Inflammatory macrophage treated with lipopolysaccharide for 1 hour (primary cell): ENCODE measurements at regions not wholly inside any gene's neighbourhood (a gene's known extent, or its start where the extent isn't known, plus 50 kb on each side); places are given as distances from the start of the nearest gene placed in this dataset.
"Not testable (repeated sequence)": the region's sequence is repeated elsewhere in the genome, so short reads cannot be mapped to it uniquely, and the experiment has no call there.

ENCODE experiments used
- DNase-seq, 2 donors: peaks; one replicate each; pipeline ENCODE4 v3.0.0-alpha.2; 2020 to 2022

DNA sequence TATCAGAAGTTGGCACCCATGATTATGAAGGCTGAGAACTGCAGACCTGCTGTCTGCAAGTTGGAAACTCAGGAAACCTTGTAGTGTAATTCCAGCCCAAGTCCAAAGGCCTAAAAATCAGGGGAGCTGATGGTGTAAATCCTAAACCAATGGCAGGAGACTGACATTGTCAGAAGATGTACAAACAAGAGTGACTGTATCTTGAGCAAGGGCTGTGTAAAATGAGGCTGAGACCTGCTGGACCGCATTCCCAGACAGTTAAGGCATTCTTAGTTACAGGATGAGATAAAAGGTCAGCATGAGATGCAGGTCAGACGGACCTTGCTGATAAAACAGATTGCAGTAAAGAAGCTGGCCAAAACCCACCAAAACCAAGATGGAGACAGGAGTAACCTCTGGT lies 147.7 kb downstream of the COG6 start:
- no peak for DNase-seq

DNA sequence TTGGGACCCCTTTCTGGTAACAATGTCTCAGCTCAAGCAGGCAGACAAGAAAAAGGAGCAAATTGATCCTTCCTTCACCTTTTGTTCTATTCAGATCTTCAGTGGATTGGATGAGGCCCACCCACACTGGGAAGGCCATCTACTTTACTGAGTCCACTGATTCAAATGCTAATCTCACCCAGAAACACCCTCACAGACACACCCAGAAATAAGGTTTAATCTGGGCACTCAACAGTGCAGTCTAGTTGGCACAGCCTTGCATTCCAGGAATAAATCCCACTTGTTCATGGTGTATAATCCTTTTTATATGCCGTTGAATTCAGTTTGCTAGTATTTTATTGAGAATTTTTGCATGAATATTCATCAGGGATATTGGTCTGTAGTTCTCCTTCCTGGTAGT lies 148.4 kb downstream of the COG6 start:
- DNase-seq = no peak

- DNase-seq = peak; percentile 22 to 29
Observed at GRCh38 chr13:39804332-39805210, 149.1 kb downstream of the COG6 start.

GRCh38 chr13:39809466-39809865 lies 154.0 kb downstream of the COG6 start:
- no peak for DNase-seq

DNA sequence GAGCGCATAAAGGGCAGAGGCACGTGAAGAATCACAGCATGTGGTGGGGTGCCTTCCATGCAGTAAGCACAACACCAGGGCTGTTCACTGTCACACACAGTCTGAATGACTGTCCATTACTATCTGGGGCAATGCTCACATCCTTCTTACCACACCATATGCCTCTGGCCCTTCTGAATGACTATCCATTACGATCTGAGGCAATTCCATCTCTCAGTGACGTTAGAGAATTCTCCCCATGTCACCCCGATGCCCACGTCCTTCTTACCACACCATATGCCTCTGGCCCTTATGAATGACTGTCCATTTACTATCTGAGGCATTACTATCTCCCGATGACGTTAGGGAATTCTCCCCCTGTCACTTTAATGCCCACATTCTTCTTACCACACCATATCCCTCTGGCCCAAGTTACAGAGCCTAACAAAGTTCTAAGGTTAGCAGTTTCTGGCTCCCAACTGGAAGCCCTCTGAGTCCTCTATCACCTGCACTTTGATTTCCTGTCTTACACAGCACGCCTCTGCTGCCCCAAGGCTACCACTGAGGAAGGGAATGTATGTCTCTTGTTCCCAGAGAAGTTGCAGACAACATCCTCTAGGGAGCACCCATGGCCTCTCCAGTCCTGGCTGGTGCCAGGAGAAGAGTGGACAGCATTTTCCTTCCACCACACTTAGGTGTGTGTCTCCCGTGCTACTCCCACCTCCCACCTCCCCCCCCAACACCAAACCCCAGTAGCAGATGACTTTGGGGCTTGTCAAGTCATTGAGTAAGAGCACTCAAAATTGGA lies 154.8 kb downstream of the COG6 start:
- no peak for DNase-seq

- peak; percentile 55 to 58 for DNase-seq
Observed at GRCh38 chr13:39811051-39811450, 155.6 kb downstream of the COG6 start.

DNA sequence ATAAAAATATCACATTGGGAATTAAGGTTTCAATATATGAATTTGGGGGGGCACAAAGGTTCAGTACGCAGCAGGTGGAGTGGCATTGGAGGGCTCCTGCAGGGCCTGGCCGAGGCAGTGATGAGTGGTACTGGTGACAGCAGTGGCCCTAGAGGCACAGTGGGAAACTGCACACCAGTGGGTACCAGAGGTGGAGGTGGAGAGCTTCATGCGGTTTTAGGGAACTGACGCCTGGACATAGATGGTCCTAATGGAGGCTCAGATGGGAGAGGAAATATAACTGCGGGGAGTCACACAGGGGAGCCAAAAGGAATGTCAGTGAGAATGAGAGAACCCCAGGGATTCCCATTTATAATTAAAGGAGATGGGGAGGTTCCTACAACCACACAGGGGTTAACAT lies 156.2 kb downstream of the COG6 start:
- no peak for DNase-seq

GRCh38 chr13:39815345-39816111 lies 160.1 kb downstream of the COG6 start:
- no peak for DNase-seq

GRCh38 chr13:39816936-39817335 lies 161.5 kb downstream of the COG6 start:
- no peak for DNase-seq

GRCh38 chr13:39818953-39819352 lies 163.5 kb downstream of the COG6 start:
- DNase-seq = no peak

DNA sequence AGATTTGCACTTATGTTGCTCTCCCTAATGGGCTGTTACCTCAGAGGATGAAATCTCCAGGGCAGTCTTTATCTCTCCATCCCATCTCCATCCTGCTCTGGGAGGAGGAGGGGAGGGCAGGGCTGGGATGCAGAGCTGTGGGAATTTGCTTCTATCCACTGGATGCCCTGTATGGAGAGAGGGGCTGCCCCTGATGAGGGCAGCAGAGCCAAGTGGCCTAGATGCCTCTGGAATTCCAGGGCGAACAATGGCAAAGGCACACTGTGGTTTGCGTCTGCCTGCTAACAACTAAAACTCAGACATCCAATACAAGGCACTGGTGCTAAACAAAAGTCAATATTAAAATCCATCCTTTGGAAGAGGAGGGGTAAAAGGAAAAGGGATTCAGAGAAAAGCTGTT lies 165.1 kb downstream of the COG6 start:
- DNase-seq = no peak

GRCh38 chr13:39821977-39822376 lies 166.5 kb downstream of the COG6 start:
- DNase-seq = no peak

GRCh38 chr13:39822437-39822836 lies 167.0 kb downstream of the COG6 start:
- no peak for DNase-seq

GRCh38 chr13:39823063-39823713 lies 167.7 kb downstream of the COG6 start:
- DNase-seq = no peak

DNA sequence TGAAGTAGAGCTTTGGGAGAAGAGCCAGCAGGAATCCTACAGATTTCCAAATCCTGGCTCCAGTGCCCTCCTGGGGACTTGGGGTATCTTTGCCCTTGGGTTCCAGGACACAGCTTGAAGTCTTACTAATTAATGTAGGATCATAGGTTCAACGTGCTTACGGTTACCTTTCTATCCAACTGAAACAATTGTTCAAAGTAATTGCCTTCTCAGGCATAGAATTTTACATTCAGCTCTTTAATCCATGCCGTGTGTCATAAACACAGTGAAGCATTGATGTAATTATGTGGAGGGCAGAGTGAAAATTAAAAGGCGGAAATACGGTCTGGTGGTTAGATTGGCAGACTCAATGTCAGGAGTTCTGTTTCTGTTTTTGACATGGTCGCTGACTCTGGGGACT lies 170.4 kb downstream of the COG6 start:
- DNase-seq = no peak

GRCh38 chr13:39835253-39835652 lies 179.8 kb downstream of the COG6 start:
- DNase-seq = no peak

DNA sequence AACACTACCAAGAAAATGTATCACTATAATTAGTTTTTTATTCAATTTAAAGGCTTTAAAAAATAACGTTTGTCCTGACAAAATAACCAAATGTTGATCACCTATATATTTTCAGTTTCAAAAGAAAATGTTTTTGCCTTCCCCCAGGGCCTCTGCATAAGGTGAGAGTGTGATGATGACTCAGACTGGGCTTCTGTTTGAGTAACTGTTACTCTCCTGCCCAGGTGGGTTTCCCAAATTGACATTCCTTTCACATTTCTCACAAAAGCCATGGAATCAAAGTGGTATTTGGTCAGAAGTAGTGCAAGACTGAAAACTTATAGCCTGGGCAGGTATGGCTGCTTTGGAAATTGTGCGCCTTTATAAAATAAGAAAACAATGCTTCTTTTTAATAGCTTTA lies 180.6 kb downstream of the COG6 start:
- DNase-seq = no peak

- not testable (repeated sequence) for DNase-seq
Observed at GRCh38 chr13:39837866-39838265, 182.4 kb downstream of the COG6 start.

GRCh38 chr13:39840201-39840600 lies 184.7 kb downstream of the COG6 start:
- no peak for DNase-seq

- DNase-seq = no peak
Observed at GRCh38 chr13:39847336-39847735, 191.9 kb downstream of the COG6 start.

GRCh38 chr13:39855236-39855635 lies 199.8 kb downstream of the COG6 start:
- DNase-seq = no peak

DNA sequence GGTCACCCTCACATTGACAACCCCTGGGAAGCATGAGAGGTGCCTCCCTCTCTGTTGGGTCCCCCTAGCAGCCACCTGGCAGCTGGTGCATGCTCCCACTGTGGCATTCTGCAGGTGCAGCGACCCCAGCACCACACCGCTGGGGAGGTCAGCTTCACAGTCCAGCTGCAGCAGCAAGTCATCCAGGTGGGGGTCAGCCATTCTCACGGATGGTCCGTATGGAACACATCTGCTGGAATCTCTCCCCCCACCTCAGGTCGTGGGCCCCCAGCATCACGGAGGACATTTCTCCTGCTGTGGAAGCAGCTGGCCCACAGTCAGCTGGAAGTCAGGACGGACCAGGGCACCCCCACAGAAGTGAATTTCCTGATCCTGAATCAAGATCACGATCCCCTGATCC lies 201.3 kb downstream of the COG6 start:
- DNase-seq = no peak

- DNase-seq = no peak
Observed at GRCh38 chr13:39858794-39859193, 203.3 kb downstream of the COG6 start.
